ENCODE measurements at regions not wholly inside any gene's neighbourhood (a gene's known extent, or its start where the extent isn't known, plus 50 kb on each side); places are given as distances from the start of the nearest gene placed in this dataset.

- no peaks in the 10 kb centered on the region for H3K4me1 ChIP-seq (ENCODE audit: insufficient read depth, low read length, poor library complexity, severe bottlenecking)
- no peak for DNase-seq (ENCODE audit: low spot score)
- H3K4me3 ChIP-seq (ENCODE audit: low read depth, low read length, poor library complexity, severe bottlenecking) = no peak overlapping the region
- POLR2A ChIA-PET (ENCODE audit: low non-redundant PET) = no interaction called here
- H3K27me3 ChIP-seq (replicated peaks; ENCODE audit: insufficient read depth, low read depth, low read length, poor library complexity) = peaks cover 5% of the 10 kb centered on the region
- TF ChIP-seq EZH2 (IDR thresholded peaks at IDR 0.05; ENCODE audit: borderline replicate concordance, low read depth, low read length, poor library complexity, severe bottlenecking) (no peak), CTCF (conservative IDR thresholded peaks at IDR 0.05; ENCODE audit: low read depth, low read length) (no peak)
- CTCF ChIA-PET = no interaction called here
- intact Hi-C loops (cut with micrococcal nuclease; ENCODE audit: unreplicated experiment) = no loop called here
- no peaks in the 10 kb centered on the region for H3K9me3 ChIP-seq (ENCODE audit: low read depth, low read length, poor library complexity, severe bottlenecking)
- H3K27ac ChIP-seq (ENCODE audit: low read depth, low read length, poor library complexity, severe bottlenecking) = no peak overlapping the region
- H3K36me3 ChIP-seq (ENCODE audit: insufficient read depth, low read length, poor library complexity, severe bottlenecking) = no peaks in the 10 kb centered on the region
- no TSS peak for BruUV-seq (replicated peaks)
Observed at GRCh38 chr21:32093646-32094462, 185.0 kb downstream of the MIS18A start.

DNA sequence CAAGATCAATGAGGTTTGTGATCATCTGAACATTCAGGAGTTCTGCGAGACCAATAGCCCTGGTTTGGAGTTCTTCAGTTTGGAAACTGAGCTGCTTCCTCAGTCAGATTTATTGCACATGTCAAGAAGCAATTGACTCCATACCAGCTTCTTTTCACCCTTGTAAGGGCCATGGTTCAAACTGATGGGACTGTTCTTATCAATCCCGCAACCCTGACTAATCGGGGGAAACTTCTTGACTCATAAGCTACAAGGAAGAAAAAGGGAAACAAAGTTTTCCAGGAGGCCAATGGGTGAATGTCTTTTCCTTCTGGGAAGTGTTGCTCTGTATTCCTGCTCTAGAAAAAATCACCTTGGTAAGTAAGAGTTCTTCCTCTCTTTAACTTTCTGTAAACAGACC is 187.9 kb downstream of the MIS18A start:
- BruUV-seq (replicated peaks) = no TSS peak
- CTCF ChIA-PET = no interaction called here

DNA sequence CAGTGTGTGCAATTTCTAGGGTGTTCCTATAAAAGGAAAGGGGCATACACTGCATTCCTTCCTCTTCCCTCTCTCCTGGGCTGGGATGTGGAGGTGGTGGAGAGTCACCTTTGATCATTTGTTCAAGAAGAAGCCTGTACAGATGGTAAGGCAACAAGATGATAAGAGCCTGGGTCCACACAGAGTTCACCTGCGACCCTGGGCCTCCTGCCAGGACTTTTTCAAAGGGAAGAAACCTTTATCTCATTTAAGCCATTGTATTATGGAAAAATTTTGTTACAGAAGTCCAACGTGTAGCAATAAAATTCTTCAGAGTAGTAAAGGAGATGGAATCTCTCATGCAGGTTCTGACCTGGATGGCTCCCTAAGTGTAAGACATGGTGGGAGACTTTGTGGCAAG is 189.1 kb downstream of the MIS18A start:
- Histone ChIP-seq H3K4me3 (ENCODE audit: low read depth, low read length, poor library complexity, severe bottlenecking) (no peak overlapping the region), H3K9me3 (ENCODE audit: low read depth, low read length, poor library complexity, severe bottlenecking) (no peaks in the 10 kb centered on the region), H3K27me3 (replicated peaks; ENCODE audit: insufficient read depth, low read depth, low read length, poor library complexity) (peaks cover 5% of the 10 kb centered on the region), H3K36me3 (ENCODE audit: insufficient read depth, low read length, poor library complexity, severe bottlenecking) (no peaks in the 10 kb centered on the region), H3K4me1 (ENCODE audit: insufficient read depth, low read length, poor library complexity, severe bottlenecking) (no peaks in the 10 kb centered on the region), H3K27ac (ENCODE audit: low read depth, low read length, poor library complexity, severe bottlenecking) (no peak overlapping the region)
- POLR2A ChIA-PET (ENCODE audit: low non-redundant PET) = no interaction called here
- TF ChIP-seq EZH2 (IDR thresholded peaks at IDR 0.05; ENCODE audit: borderline replicate concordance, low read depth, low read length, poor library complexity, severe bottlenecking) (no peak), CTCF (conservative IDR thresholded peaks at IDR 0.05; ENCODE audit: low read depth, low read length) (no peak)
- DNase-seq (ENCODE audit: low spot score) = no peak
- intact Hi-C loops (cut with micrococcal nuclease; ENCODE audit: unreplicated experiment) = no loop called here
- CTCF ChIA-PET = no interaction called here
- no TSS peak for BruUV-seq (replicated peaks)

More for the DNA sequence above, 187.9 kb downstream of the MIS18A start:
- H3K27me3 ChIP-seq (replicated peaks; ENCODE audit: insufficient read depth, low read depth, low read length, poor library complexity) = peaks cover 5% of the 10 kb centered on the region
- DNase-seq (ENCODE audit: low spot score) = no peak
- H3K27ac ChIP-seq (ENCODE audit: low read depth, low read length, poor library complexity, severe bottlenecking) = no peak overlapping the region
- no peak overlapping the region for H3K4me3 ChIP-seq (ENCODE audit: low read depth, low read length, poor library complexity, severe bottlenecking)
- H3K4me1 ChIP-seq (ENCODE audit: insufficient read depth, low read length, poor library complexity, severe bottlenecking) = no peaks in the 10 kb centered on the region
- intact Hi-C loops (cut with micrococcal nuclease; ENCODE audit: unreplicated experiment) = no loop called here
- no peaks in the 10 kb centered on the region for H3K9me3 ChIP-seq (ENCODE audit: low read depth, low read length, poor library complexity, severe bottlenecking)
- no peak for TF ChIP-seq CTCF (conservative IDR thresholded peaks at IDR 0.05; ENCODE audit: low read depth, low read length)
- no peak for TF ChIP-seq EZH2 (IDR thresholded peaks at IDR 0.05; ENCODE audit: borderline replicate concordance, low read depth, low read length, poor library complexity, severe bottlenecking)
- no peaks in the 10 kb centered on the region for H3K36me3 ChIP-seq (ENCODE audit: insufficient read depth, low read length, poor library complexity, severe bottlenecking)
- POLR2A ChIA-PET (ENCODE audit: low non-redundant PET) = no interaction called here

Data from A673 (cell line).